Thyroid gland (tissue), 4 donors: ENCODE measurements at regions not wholly inside any gene's neighbourhood (a gene's known extent, or its start where the extent isn't known, plus 50 kb on each side); places are given as distances from the start of the nearest gene placed in this dataset.

Experiments used
- CTCF ChIP-seq, 6 experiments: fragments of 200-600 bp in 3 of 6; fragments of 450-650 bp in 3 of 6; sonication (generic) in 3 of 6; IDR thresholded peaks; one replicate each; pipeline ENCODE4 v1.5.1; 2016 to 2019; ENCODE audit warnings: antibody characterized with exemption in 6 of 6, mild to moderate bottlenecking in 2 of 6, inconsistent platforms in 1 of 6, moderate library complexity in 1 of 6
- POLR2A ChIP-seq, 2 donors: fragments of 450-650 bp; IDR thresholded peaks; one replicate each; pipeline ENCODE4 v1.6.1; 2017; ENCODE audit warnings: antibody characterized with exemption in 2 of 2, mild to moderate bottlenecking in 2 of 2, moderate library complexity in 1 of 2

GRCh38 chr10:3248526-3249306 lies 76.1 kb upstream of the PITRM1 start:
- TF ChIP-seq CTCF (IDR thresholded peaks at IDR 0.05), result no peak
- no peak for TF ChIP-seq POLR2A (IDR thresholded peaks at IDR 0.05)
